ENCODE measurements at regions not wholly inside any gene's neighbourhood (a gene's known extent, or its start where the extent isn't known, plus 50 kb on each side); places are given as distances from the start of the nearest gene placed in this dataset.
"Not testable (repeated sequence)": the region's sequence is repeated elsewhere in the genome, so short reads cannot be mapped to it uniquely, and the experiment has no call there.

GRCh38 chr11:16605894-16606783, 132.3 kb upstream of the C11orf58 start:
- DNase-seq (ENCODE audit: low read depth) = peak; percentile 85

GRCh38 chr11:16605389-16605893, 133.0 kb upstream of the C11orf58 start:
- peak; percentile 13 for DNase-seq (ENCODE audit: low read depth)

- DNase-seq (ENCODE audit: low read depth) = peak; percentile 8
Measured at GRCh38 chr11:16604794-16605388, 133.6 kb upstream of the C11orf58 start.

GRCh38 chr11:16603890-16604793, 134.3 kb upstream of the C11orf58 start:
- peak; percentile 21 for DNase-seq (ENCODE audit: low read depth)

- no peak for DNase-seq (ENCODE audit: low read depth)
Measured at GRCh38 chr11:16603245-16603644, 135.2 kb upstream of the C11orf58 start.

GRCh38 chr11:16598906-16599305, 139.5 kb upstream of the C11orf58 start:
- DNase-seq (ENCODE audit: low read depth) = no peak

GRCh38 chr11:16598032-16598431, 140.4 kb upstream of the C11orf58 start:
- no peak for DNase-seq (ENCODE audit: low read depth)

GRCh38 chr11:16596231-16596630, 142.2 kb upstream of the C11orf58 start:
- DNase-seq (ENCODE audit: low read depth) = no peak

GRCh38 chr11:16591157-16591556, 147.3 kb upstream of the C11orf58 start:
- no peak for DNase-seq (ENCODE audit: low read depth)

- DNase-seq (ENCODE audit: low read depth) = no peak
Measured at GRCh38 chr11:16587670-16588069, 150.8 kb upstream of the C11orf58 start.

- no peak for DNase-seq (ENCODE audit: low read depth)
Measured at GRCh38 chr11:16584569-16584968, 153.9 kb upstream of the C11orf58 start.

- DNase-seq (ENCODE audit: low read depth) = not testable (repeated sequence)
Measured at GRCh38 chr11:16581078-16581477, 157.4 kb upstream of the C11orf58 start.

- DNase-seq (ENCODE audit: low read depth) = no peak
Measured at GRCh38 chr11:16577490-16577889, 161.0 kb upstream of the C11orf58 start.

GRCh38 chr11:16574889-16575288, 163.6 kb upstream of the C11orf58 start:
- DNase-seq (ENCODE audit: low read depth) = not testable (repeated sequence)

GRCh38 chr11:16572945-16573344, 165.5 kb upstream of the C11orf58 start:
- DNase-seq (ENCODE audit: low read depth) = no peak

GRCh38 chr11:16561150-16561549, 177.3 kb upstream of the C11orf58 start:
- DNase-seq (ENCODE audit: low read depth) = no peak

- no peak for DNase-seq (ENCODE audit: low read depth)
Measured at GRCh38 chr11:16558494-16558893, 180.0 kb upstream of the C11orf58 start.

GRCh38 chr11:16555956-16556355, 182.5 kb upstream of the C11orf58 start:
- DNase-seq (ENCODE audit: low read depth) = no peak

- DNase-seq (ENCODE audit: low read depth) = no peak
Measured at GRCh38 chr11:16554361-16554760, 184.1 kb upstream of the C11orf58 start.

GRCh38 chr11:16547879-16548278, 190.6 kb upstream of the C11orf58 start:
- DNase-seq (ENCODE audit: low read depth) = no peak

- no peak for DNase-seq (ENCODE audit: low read depth)
Measured at GRCh38 chr11:16543642-16544041, 187.3 kb upstream of the SOX6 start.

GRCh38 chr11:16542353-16542752, 186.0 kb upstream of the SOX6 start:
- no peak for DNase-seq (ENCODE audit: low read depth)
